ENCODE measurements at regions not wholly inside any gene's neighbourhood (a gene's known extent, or its start where the extent isn't known, plus 50 kb on each side); places are given as distances from the start of the nearest gene placed in this dataset.
"Not testable (repeated sequence)": the region's sequence is repeated elsewhere in the genome, so short reads cannot be mapped to it uniquely, and the experiment has no call there.

DNA sequence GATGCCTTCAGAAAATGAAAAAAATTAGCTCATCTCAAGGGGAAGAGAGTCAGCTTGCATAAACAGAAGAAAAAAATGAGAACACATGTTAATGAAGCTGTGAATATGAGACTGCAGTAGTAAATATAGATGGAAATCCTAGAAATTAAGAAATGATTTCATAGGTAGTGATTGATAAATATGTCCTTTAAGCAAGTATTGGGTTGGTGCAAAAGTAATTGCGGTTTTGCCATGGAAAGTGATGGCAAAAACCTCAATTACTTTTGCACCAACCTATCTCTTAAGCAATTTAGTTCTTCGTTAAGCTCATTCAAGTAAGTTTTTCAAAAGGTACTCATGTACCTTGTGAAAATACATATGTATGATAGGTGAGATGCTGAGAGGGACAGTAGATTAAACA is 400.9 kb downstream of the SH2D1A start:
- DNase-seq (ENCODE audit: low spot score) = no peak
- Histone ChIP-seq H3K27ac (no peak overlapping the region), H3K36me3 (no peaks in the 10 kb centered on the region), H3F3A (ENCODE audit: low read depth) (no peaks in the 10 kb centered on the region), H3K4me1 (no peaks in the 10 kb centered on the region), H3K4me2 (no peak overlapping the region), H3K4me3 (no peak overlapping the region), H2AFZ (replicated peaks) (no peak overlapping the region), H3K9me3 (ENCODE audit: low read depth) (no peaks in the 10 kb centered on the region), H3K9ac (no peak overlapping the region), H4K20me1 (ENCODE audit: low read depth) (no peaks in the 10 kb centered on the region), H3K79me2 (ENCODE audit: low read depth) (no peaks in the 10 kb centered on the region), H3K27me3 (no peaks in the 10 kb centered on the region)
- Mint-ChIP-seq H3K9me3 (no peaks in the 10 kb centered on the region), H3K4me3 (no peak overlapping the region), H3K27ac (no peak overlapping the region), H3K36me3 (no peaks in the 10 kb centered on the region), H3K4me1 (no peaks in the 10 kb centered on the region), H3K27me3 (ENCODE audit: insufficient read depth, low read depth) (no peaks in the 10 kb centered on the region)
- TF ChIP-seq EZH2 (IDR thresholded peaks at IDR 0.05) (no peak), EZH2phosphoT487 (IDR thresholded peaks at IDR 0.05) (no peak)
- TF ChIP-seq, protein P1, sequence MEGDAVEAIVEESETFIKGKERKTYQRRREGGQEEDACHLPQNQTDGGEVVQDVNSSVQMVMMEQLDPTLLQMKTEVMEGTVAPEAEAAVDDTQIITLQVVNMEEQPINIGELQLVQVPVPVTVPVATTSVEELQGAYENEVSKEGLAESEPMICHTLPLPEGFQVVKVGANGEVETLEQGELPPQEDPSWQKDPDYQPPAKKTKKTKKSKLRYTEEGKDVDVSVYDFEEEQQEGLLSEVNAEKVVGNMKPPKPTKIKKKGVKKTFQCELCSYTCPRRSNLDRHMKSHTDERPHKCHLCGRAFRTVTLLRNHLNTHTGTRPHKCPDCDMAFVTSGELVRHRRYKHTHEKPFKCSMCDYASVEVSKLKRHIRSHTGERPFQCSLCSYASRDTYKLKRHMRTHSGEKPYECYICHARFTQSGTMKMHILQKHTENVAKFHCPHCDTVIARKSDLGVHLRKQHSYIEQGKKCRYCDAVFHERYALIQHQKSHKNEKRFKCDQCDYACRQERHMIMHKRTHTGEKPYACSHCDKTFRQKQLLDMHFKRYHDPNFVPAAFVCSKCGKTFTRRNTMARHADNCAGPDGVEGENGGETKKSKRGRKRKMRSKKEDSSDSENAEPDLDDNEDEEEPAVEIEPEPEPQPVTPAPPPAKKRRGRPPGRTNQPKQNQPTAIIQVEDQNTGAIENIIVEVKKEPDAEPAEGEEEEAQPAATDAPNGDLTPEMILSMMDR (IDR thresholded peaks at IDR 0.05) = no peak

DNA sequence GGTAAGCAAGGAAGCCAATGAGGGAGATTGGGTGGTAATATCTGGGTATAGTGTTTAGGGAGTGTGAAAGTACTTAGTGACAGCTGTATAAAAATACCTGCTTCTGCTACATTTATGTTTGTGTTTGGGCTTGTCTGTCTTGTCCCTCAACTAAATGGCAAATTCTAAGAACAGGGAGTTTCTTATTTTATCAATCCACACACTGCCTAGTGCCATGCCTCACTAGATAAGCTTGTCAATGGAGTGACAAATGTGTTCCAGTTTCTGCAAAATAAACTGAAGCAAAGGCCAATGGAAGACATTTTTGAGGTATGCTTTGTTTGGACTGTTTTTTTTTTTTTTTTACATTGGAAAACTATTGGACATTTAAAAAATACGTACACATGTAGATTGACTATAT is 418.0 kb downstream of the SH2D1A start:
- Histone ChIP-seq H3K27me3 (no peaks in the 10 kb centered on the region), H3F3A (ENCODE audit: low read depth) (no peaks in the 10 kb centered on the region), H3K27ac (no peak overlapping the region), H4K20me1 (ENCODE audit: low read depth) (no peaks in the 10 kb centered on the region), H3K79me2 (ENCODE audit: low read depth) (no peaks in the 10 kb centered on the region), H2AFZ (replicated peaks) (no peak overlapping the region), H3K9ac (no peak overlapping the region), H3K4me3 (no peak overlapping the region), H3K9me3 (ENCODE audit: low read depth) (no peaks in the 10 kb centered on the region), H3K4me1 (no peaks in the 10 kb centered on the region), H3K36me3 (no peaks in the 10 kb centered on the region), H3K4me2 (no peak overlapping the region)
- Mint-ChIP-seq H3K4me3 (no peak overlapping the region), H3K4me1 (no peaks in the 10 kb centered on the region), H3K27me3 (ENCODE audit: insufficient read depth, low read depth) (no peaks in the 10 kb centered on the region), H3K27ac (no peak overlapping the region), H3K9me3 (no peaks in the 10 kb centered on the region), H3K36me3 (no peaks in the 10 kb centered on the region)
- DNase-seq (ENCODE audit: low spot score) = no peak
- TF ChIP-seq EZH2 (IDR thresholded peaks at IDR 0.05) = no peak
- no peak for TF ChIP-seq EZH2phosphoT487 (IDR thresholded peaks at IDR 0.05)
- TF ChIP-seq, protein P1 (IDR thresholded peaks at IDR 0.05) = no peak

DNA sequence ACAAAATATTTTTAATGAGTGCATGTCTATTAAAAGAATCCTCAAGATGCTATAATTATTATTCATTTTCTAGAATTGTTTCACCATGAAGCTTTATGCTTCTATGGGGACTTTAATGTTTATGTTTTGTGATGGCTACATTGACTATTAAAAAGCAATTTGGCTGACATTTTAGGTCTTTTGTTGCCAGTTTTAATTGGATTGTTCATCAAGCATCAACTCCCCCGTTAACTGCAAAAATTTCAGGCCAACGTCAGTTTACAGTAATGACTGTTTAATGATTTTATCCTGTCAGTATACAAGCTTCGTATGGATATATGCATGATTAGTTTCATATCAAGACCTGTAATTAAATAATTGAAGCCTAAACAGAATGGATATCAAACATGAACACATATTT is 422.8 kb downstream of the SH2D1A start:
- H3K27me3 Mint-ChIP-seq (ENCODE audit: insufficient read depth, low read depth) = no peaks in the 10 kb centered on the region
- no peak for DNase-seq (ENCODE audit: low spot score)
- no peak overlapping the region for H3K4me3 Mint-ChIP-seq
- Histone ChIP-seq H2AFZ (replicated peaks) (no peak overlapping the region), H3K79me2 (ENCODE audit: low read depth) (no peaks in the 10 kb centered on the region), H4K20me1 (ENCODE audit: low read depth) (no peaks in the 10 kb centered on the region), H3K4me1 (no peaks in the 10 kb centered on the region), H3K9me3 (ENCODE audit: low read depth) (no peaks in the 10 kb centered on the region), H3K9ac (no peak overlapping the region), H3K27ac (no peak overlapping the region), H3K27me3 (no peaks in the 10 kb centered on the region), H3F3A (ENCODE audit: low read depth) (no peaks in the 10 kb centered on the region), H3K36me3 (no peaks in the 10 kb centered on the region), H3K4me2 (no peak overlapping the region), H3K4me3 (no peak overlapping the region)
- TF ChIP-seq, protein P1 (IDR thresholded peaks at IDR 0.05) = no peak
- no peak for TF ChIP-seq EZH2phosphoT487 (IDR thresholded peaks at IDR 0.05)
- H3K36me3 Mint-ChIP-seq = no peaks in the 10 kb centered on the region
- no peak overlapping the region for H3K27ac Mint-ChIP-seq
- H3K9me3 Mint-ChIP-seq = no peaks in the 10 kb centered on the region
- no peaks in the 10 kb centered on the region for H3K4me1 Mint-ChIP-seq

DNA sequence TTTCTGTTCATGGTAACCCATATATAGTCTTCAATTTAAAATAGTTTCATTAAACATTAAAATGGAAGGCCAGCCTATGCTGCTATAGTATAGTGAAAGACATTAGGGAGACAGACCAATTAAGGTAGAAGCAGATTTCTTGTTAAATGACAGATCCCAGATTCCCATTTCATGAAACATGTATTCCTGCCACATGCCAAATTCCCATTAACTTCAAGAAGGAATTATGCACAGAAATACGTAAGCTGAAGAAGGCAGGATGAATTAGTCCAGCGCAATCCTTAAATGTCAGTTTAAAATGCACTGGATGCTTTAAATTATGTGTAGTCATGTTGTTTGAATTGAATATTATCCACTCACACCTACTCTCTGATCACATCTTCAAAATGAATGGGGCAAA is 424.9 kb downstream of the SH2D1A start:
- no peaks in the 10 kb centered on the region for H3K4me1 ChIP-seq
- H2AFZ ChIP-seq (replicated peaks) = no peak overlapping the region
- Mint-ChIP-seq H3K9me3 (no peaks in the 10 kb centered on the region), H3K27ac (no peak overlapping the region), H3K36me3 (no peaks in the 10 kb centered on the region), H3K4me3 (no peak overlapping the region), H3K27me3 (ENCODE audit: insufficient read depth, low read depth) (no peaks in the 10 kb centered on the region), H3K4me1 (no peaks in the 10 kb centered on the region)
- no peaks in the 10 kb centered on the region for H3K79me2 ChIP-seq (ENCODE audit: low read depth)
- no peak overlapping the region for H3K27ac ChIP-seq
- no peak for DNase-seq (ENCODE audit: low spot score)
- H3K36me3 ChIP-seq = no peaks in the 10 kb centered on the region
- H3K4me2 ChIP-seq = no peak overlapping the region
- no peaks in the 10 kb centered on the region for H3K9me3 ChIP-seq (ENCODE audit: low read depth)
- H3K27me3 ChIP-seq = no peaks in the 10 kb centered on the region
- no peak overlapping the region for H3K4me3 ChIP-seq
- TF ChIP-seq, protein P1 (IDR thresholded peaks at IDR 0.05) = no peak
- TF ChIP-seq EZH2phosphoT487 (IDR thresholded peaks at IDR 0.05) (no peak), EZH2 (IDR thresholded peaks at IDR 0.05) (no peak)
- H4K20me1 ChIP-seq (ENCODE audit: low read depth) = no peaks in the 10 kb centered on the region
- H3K9ac ChIP-seq = no peak overlapping the region
- H3F3A ChIP-seq (ENCODE audit: low read depth) = no peaks in the 10 kb centered on the region

DNA sequence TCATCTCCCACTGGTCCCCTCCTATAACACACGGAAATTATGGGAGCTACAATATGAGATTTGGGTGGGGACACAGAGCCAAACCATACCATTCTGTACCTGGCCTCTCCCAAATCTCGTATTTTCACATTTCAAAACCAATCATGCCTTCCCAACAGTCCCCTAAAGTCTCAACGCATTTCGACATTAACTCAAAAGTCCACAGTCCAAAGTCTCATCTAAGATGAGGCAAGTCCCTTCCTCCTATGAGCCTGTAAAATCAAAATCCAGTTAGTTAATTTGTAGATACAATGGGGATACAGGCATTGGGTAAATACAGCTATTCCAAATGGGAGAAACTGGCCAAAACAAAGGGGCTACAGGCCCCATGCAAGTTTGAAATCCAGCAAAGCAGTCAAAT is 441.9 kb downstream of the SH2D1A start:
- not testable (repeated sequence) for H3K4me2 ChIP-seq; H3K4me1 ChIP-seq; H3K9me3 ChIP-seq (ENCODE audit: low read depth); H3K27ac ChIP-seq; H3K36me3 Mint-ChIP-seq; H3K27me3 ChIP-seq; H3K79me2 ChIP-seq (ENCODE audit: low read depth); DNase-seq (ENCODE audit: low spot score); H3K36me3 ChIP-seq; H3K27me3 Mint-ChIP-seq (ENCODE audit: insufficient read depth, low read depth); H3K27ac Mint-ChIP-seq; H3K4me1 Mint-ChIP-seq; H3K4me3 Mint-ChIP-seq; H3F3A ChIP-seq (ENCODE audit: low read depth); H4K20me1 ChIP-seq (ENCODE audit: low read depth); H2AFZ ChIP-seq (replicated peaks); H3K4me3 ChIP-seq; H3K9ac ChIP-seq; H3K9me3 Mint-ChIP-seq
